ENCODE measurements at regions not wholly inside any gene's neighbourhood (a gene's known extent, or its start where the extent isn't known, plus 50 kb on each side); places are given as distances from the start of the nearest gene placed in this dataset.
"Not testable (repeated sequence)": the region's sequence is repeated elsewhere in the genome, so short reads cannot be mapped to it uniquely, and the experiment has no call there.

GRCh38 chr2:58495806-58496205 lies 254.7 kb upstream of the FANCL start:
- no peak for DNase-seq

DNA sequence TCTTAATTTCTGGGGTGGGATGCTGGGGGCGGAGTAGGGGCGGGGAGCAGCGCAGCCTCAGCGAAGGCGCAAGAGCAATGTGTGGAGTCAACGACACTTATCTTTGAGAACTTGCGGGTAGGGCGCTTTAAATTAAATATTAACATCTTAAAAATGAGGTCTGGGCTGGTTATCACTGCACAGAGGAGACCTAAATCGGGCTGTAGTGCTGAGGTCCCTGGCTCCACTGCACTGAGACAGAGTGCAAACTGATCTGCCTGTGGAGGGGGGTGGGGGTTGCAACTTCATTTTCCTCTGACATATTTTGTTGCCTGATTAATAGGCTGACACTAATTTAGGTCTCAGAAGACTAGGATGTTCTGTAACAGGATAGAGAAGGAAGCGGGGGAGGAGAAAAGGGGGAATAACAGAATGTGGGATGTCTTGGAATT lies 253.0 kb upstream of the FANCL start:
- no peak for DNase-seq

DNA sequence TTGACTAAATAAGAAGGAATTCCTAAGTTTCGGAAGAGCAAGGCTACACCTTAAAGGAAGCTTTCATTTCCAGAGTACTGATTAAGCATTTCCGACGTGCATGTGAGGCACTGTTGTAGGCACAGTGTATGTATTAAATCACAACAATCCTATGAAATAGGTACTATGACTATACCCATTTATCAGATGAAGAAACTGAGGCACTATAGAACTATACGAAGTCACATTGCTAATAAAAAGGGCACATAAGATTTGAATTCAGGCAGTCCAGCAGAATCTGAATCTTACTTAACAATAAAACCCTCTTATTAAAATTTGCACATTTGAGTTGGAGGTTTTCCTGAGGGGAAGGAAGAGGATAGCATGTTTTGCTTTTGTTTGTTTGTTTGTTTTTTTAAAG lies 243.5 kb upstream of the FANCL start:
- no peak for DNase-seq

- no peak for DNase-seq
Measured at GRCh38 chr2:58484221-58484620, 243.1 kb upstream of the FANCL start.

- DNase-seq = no peak
Measured at GRCh38 chr2:58483307-58483706, 242.2 kb upstream of the FANCL start.

GRCh38 chr2:58481670-58482069 lies 240.5 kb upstream of the FANCL start:
- no peak for DNase-seq

DNA sequence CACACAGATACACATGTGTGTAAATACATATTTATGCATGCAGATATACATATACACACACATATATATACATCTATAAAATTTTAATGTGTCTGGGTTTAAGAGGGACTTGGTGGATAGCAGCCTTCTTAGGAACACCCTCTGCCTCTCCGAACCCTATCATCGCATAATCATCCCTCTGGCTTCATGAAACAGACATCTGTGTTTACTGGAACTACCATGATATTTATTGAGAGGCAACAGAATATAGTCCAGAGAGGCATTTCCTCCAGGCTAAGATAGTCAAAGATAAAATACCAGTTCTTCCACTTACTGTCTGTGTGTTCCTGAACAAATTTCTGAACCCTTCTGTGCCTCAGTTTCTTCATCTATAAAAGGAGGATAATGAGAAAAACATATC lies 239.0 kb upstream of the FANCL start:
- DNase-seq = no peak

GRCh38 chr2:58479535-58480140 lies 238.5 kb upstream of the FANCL start:
- no peak for DNase-seq

DNA sequence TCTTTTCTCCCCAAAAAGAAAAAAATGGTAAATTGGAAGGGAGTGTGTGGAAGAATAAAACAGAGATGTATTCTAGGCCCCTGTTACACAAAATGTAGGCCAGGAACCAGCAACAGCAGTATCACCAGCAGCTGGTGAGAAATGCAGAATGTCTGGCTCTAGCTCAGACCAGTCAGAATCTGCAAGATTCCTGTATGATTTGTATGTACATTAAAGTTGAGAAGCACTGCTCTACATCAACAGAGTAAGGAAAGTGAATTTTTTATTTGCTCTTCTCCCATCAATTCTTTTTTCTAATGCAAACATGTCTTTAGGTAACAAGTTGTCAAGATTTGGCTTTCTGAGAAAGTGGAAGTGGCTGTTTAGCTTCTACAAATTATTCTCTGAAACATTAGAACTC lies 235.4 kb upstream of the FANCL start:
- no peak for DNase-seq

GRCh38 chr2:58475756-58476155 lies 234.6 kb upstream of the FANCL start:
- no peak for DNase-seq

GRCh38 chr2:58473165-58473564 lies 232.0 kb upstream of the FANCL start:
- DNase-seq = no peak

DNA sequence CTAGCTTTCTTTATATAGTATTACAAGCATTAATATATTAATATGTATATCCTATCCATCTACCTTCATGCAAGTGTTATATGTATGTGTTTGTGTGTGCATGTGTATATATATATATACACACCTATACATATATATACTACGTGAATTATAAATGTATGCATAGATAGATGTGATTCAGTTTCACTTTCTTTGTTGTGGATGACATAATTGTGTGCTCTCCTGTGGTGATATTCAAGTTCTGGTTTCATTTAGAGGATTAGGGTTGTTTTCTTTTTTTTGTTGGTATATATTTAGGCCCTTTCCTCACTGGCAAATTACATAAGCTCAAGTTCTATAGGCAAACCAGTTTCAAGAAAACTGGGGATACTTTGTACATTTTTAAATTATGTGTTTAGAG lies 225.7 kb upstream of the FANCL start:
- DNase-seq = no peak

- not testable (repeated sequence) for DNase-seq
Measured at GRCh38 chr2:58466021-58466420, 224.9 kb upstream of the FANCL start.

DNA sequence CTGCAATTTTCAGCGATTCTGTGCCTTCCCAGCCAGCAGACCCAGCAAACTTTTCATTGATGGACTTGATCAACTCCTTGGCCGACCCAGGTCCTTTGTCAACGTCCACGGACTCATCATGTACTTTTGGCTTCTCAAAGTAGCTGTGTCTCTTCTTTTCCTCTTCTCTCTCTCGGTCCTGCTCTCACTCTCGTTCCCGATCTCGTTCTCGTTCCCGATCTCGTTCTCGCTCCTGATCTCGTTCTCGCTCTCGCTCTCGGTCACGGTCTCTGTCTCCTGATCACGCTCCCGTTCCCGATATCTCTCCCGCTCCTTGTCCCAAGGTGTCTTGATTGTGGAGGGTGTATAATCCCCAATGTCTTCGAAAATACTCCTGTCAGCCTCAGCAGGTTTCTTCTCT lies 219.5 kb upstream of the FANCL start:
- DNase-seq = no peak

DNA sequence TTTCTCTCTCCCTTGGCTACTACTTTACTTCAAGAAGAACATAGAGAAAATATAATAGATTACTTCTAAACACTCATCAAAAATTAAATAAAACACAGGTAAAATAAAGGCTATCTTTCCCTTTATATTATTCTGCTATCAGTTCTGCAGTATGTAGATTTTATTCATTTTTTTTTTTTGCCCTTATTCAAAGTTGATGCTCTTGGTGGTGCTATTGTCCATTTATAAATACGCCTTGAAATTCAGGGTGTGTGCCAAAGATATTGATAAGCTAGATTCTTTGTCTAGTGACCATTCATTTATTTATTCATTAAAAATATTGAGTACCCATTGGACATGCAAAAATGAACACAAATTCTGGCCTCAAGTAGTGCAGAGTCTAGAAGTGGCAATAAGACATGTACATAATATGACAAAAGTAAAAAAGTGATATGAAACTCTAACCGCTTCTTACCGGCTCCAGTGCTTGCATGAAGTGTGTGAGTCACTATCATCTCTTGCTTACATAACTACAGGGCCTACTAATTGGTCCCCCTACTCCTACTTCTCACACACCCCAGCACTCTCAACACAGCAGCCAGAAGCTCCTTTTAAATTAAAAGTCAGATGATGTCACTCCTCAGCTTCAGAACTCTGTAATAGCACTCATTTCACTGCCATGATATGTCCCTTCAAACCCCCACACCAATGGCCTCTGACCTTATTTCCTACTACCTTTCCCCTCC lies 208.3 kb upstream of the FANCL start:
- no peak for DNase-seq

DNA sequence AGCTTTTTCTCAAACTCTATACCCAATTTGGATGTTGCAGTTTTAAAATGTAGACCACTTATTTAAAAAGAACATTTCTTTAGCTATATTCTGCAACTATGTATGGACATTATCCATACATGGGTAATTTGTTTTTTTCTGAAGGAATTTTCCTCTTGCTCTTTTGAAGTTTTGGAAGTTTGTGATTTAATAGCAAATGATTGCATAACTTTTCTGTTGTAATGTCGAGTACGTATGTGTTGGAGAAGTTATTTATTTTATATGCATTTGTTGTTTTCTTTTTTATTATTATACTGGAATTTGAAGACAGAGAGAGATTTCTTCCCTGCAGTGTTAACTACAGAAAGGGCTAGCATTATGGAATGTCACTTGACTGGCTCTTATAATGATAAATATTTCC lies 207.7 kb upstream of the FANCL start:
- no peak for DNase-seq

DNA sequence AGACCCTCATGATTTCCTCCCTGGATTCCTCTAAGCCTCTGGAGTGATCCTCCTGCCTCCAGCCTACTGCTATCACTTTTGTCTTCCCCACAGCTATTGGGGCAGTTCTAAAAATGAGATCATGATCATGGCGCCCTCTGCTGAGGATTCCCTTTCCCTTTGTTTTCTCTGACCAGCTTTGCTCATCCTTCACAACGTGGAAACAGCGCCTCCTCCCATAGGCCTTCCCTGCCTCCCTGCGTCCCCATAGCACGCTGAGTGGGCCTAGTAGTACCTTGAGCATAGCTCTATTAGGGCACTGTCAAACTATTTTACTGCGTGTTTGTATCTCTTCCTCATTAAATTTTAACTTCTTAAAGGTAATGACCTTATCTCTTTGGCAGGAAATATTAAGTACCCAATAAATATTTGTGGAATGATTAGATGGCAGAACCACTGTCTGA lies 207.0 kb upstream of the FANCL start:
- no peak for DNase-seq

- no peak for DNase-seq
Measured at GRCh38 chr2:58447586-58447985, 206.5 kb upstream of the FANCL start.

GRCh38 chr2:58441643-58442042 lies 200.5 kb upstream of the FANCL start:
- no peak for DNase-seq

GRCh38 chr2:58436872-58437271 lies 195.7 kb upstream of the FANCL start:
- DNase-seq = no peak

- DNase-seq = no peak
Measured at GRCh38 chr2:58435246-58435645, 194.1 kb upstream of the FANCL start.

- no peak for DNase-seq
Measured at GRCh38 chr2:58434692-58435091, 193.6 kb upstream of the FANCL start.

DNA sequence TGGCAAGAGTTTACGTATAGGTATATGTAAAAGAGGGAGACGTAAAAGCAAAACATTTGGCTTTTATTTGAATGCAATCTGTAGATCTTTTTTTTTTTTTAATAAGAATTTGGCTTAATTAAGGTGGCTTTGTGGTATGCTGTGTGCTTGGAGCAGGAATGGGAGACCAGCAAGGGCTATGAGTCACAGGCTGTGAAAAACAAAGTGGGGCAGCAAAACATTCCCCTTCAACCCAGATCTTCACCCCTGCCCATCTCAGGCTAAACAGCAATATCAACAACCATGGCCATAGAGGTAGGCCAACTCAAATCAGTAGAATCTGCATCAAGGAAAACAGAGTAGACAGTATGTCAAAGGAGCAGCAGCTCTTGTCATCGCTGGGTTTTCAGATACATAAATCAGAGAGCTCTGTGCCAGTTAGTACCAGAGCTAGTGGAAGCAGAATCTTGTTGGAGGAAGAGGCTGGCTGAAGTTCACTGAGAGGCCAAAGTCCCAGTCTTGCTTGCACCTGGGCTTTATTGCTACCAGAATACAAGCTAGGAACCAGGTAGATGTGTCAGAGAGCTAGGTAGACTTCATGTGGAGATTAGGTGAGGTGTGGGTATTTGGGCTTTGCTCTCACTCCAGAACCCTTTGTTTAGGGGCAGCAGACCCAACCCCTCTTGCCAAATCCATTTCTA lies 191.5 kb upstream of the FANCL start:
- DNase-seq = no peak

Data from activated gamma-delta T cell treated with Interleukin-2 at 50 U/mL for 16 hours (primary cell).